HG02870 (cell line): ENCODE measurements at regions not wholly inside any gene's neighbourhood (a gene's known extent, or its start where the extent isn't known, plus 50 kb on each side); places are given as distances from the start of the nearest gene placed in this dataset.
"Not testable (repeated sequence)": the region's sequence is repeated elsewhere in the genome, so short reads cannot be mapped to it uniquely, and the experiment has no call there.

Experiments
- ATAC-seq: cut with Tn5 transposase; IDR thresholded peaks from one replicate; pipeline ENCODE4 v1.9.1; 2021; ENCODE audit warnings: mild to moderate bottlenecking, moderate library complexity; ENCODE audit not compliant: unreplicated experiment

DNA sequence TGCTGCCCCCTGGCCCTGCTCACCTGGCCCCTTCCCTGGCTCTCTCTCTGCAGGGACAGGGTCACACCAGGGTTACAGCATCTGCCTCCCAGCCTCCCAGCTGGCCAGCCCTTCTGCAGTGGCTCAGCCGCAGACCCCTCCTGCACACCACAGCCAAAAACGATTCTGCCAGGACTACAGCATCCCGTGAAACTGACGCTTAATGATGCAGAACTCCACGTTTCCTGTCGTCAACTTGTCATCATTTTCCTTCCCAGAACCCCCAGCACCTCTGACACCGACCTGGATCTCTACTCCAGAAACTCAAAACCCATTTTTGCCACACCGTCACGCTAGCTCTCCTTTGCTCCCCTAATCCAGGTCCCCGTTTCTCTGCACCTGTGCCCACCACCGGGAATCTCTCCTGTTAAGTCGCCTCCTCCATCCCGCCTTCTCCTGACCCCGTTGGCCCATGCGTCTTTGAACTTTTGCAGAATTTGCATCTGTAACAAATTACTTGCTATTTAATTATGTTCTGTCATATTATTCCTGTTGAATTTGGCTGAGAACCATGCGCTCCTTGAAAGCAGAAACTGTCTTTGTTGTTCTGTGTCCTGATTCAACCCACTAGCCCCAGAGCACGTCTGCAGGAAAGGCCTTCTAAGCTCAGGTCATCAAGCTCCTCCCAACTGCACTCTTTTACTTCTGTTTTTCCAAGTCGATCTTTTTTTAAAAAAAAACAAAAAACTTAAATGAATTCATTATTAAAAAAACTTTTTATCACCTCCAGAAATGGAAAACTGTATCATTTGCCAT lies 173.2 kb upstream of the COPS8 start:
- no peak for ATAC-seq

DNA sequence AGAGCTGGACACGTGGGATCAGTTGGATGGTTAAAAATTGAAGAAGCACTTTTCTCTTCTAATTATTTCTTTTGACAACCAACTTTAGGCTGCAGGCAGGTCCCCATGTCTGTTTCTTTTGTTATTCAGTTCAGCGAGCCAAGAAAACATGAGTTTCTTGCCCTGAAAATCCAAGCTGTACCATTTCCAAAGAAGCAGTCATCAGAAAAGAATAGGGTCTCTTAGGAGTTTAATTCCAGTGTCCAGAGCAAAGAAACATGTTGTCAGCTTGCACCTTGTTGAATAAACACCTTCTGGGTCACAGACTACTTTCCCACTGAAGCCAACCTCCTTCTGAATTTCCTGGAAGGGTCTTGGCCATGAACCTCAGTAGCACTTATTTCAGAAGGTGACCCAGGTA lies 170.5 kb upstream of the COPS8 start:
- ATAC-seq = no peak

DNA sequence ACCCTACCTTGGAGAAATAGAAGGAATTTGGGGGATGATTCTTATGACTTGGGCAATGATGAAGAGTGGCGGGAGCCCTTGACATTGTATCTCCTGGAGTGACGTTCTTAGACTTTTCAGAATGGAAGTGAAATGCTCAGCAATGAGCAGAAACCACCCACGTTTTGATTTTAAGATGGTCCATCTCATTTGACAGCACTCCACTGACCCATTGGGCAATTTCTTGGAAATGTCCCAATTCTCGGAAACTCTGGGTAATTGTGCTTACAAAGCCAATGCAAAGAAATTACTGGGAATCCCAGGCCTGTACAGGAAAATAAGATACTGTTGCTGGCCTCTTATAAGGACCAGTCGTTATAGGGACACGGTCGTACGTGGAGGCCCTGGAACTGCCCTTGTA lies 170.0 kb upstream of the COPS8 start:
- ATAC-seq = no peak

DNA sequence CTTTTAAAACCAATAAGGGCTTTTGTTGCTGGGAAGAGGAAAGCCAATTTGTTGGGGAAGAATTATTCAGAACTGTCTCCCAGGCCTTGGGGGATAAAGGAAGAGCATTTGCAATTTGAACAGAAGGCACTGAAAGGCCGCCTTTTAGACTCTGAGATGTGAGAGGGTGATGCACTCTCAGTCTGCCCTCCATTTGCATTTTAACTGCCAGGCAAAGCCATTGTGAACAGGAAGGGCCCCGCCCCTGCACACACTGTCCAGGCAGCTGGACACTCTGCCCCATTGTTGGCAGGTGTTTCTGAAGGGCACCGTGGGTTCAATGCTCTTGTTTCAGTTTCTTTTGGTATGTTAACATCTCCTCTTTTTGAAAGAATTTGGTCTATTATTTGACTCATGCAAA lies 169.5 kb upstream of the COPS8 start:
- ATAC-seq = no peak

DNA sequence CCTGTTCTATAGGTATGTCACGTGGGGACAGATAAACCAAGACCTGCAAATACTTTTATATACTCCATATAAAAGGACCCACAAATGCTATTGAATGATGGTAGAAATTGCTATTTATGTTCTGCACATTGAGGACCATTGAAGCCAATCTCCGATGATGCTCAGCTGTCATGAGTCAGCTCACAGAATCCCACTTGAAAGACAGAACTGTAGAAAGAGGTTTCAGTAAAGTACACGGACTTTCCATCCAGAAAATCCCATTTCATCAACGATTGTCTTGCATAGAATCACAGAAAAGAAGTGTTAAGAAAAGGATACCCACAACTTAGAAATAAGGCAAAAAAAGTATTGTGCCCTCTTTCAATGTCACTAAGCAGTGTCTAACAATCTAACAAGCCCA lies 169.0 kb upstream of the COPS8 start:
- no peak for ATAC-seq

DNA sequence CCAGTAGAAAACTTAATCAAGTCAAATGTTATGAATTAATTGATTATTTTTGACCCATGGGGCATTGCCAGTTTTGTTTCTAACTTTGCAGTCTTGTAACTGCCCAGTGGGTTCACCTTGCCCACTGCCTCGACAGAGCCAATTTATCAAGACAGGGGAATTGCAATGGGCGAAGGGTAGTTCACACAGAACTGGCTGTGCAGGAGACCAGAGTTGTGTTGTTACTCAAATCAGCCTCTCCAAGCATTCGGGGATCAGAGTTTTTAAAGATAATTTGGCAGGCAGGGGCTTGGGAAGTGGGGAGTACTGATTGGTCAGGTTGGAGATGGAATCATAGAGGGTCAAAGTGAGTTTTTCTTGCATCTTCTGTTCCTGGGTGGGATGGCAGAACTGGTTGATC lies 168.5 kb upstream of the COPS8 start:
- ATAC-seq = no peak

DNA sequence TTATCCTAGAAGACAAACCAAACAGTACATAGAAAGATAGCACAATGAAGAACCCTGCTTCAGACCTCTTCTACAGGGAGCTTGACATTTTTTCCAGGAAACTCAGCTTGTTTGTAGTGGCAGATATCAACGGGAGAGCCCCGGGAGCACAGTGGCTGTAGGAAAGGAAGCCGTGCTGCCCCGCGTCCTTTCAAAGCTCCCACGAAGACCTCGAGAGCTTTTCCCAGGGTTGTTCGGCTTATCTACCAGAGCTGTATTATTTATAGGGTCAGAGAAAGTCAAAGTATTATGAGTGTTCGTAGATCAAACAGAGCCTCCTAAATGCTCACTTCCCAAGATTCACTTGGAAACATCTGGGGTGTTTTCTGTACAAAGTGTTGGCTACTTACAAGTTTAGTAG lies 167.1 kb upstream of the COPS8 start:
- ATAC-seq = no peak

DNA sequence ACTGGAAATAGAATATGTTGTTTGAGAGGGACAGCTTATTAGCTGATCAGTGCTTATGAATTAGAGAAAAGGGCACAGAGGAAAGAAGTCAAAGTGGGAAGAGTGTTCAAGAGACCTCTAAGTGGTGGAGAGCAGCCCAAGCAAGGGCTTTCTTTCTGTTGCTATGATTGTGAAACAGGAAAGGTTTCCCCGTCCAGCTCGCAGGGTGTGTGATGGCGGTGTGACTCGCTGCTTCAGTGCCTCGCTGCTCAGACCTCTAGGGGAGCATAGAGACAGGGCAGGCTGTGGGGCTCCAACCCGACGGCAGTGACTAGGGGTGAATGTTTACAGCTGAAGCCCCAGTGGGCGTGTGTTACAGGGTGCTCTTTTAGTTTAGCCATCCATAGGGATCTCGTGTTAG lies 166.5 kb upstream of the COPS8 start:
- no peak for ATAC-seq

DNA sequence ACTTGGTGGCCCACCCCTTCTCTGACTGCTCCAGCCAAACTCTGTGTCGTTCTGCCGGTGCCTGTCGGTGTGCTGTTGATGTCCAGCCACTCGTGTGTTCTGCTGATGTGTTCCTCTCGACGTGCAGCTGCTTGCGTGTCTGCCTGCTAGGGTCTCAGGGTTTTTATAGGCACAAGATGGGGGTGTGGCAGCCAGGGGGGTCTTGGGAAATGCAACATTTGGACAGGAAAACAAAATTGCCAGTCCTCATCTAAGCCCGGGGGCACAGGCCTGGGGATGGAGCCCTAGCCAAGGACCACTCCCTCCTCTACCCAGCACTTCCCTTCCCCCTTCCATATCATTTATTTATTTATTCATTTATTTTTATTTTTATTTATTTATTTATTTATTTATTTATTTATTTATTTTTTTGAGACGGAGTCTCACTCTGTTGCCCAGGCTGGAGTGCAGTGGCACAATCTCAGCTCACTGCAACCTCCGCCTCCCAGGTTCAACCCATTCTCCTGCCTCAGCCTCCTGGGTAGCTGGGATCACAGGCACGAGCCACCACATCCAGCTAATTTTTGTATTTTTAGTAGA lies 165.8 kb upstream of the COPS8 start:
- ATAC-seq = not testable (repeated sequence)

DNA sequence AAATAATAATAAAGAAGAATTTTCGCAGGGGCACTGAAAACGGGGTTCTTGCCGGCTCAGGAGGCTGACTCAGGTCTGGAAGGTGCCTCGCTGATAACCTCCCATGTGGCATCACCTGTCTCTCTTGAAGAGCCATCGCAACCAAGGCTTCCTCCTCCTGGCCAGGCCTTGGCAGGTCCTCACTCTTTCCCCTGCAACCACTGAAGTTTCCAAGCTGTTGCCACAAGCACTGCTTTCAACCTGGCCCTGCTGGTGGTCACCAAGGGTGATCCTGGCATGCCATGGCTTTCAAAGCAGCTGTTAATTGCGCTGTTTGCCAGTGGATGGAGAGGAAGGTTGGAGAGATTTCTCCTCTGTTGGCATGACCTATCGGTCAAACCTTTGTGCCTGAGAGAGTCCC lies 163.6 kb upstream of the COPS8 start:
- ATAC-seq = no peak

DNA sequence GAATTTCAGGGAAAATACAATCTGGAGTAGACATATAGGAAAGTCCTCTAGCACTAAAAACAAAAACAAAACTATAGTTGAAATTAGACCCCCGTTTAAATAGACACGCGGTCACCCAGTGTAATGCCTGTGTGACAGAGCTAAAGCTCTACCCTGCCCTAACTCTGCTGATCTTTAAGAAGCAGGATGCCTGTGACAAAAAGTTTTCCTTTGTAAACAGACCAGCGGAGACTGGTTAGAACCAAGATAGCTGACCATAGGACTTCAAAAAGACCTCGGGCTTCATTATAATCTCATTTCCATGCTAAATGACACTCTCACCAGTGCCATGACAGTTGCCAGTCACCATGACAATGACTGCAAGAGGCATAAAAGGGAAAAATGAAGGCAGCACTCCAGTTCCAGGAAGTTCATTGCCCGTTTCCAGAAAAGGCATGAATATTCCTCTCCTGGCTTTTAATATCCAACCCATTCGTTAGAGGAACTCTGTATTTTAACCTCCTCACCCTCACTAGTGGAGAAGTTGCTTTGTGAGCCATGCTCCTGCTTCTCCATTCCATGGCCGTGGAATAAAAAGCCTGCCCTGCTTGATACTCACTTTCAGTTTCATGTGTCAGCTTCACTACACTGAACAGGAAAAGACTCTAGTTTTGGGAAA lies 157.2 kb upstream of the COPS8 start:
- ATAC-seq = no peak

DNA sequence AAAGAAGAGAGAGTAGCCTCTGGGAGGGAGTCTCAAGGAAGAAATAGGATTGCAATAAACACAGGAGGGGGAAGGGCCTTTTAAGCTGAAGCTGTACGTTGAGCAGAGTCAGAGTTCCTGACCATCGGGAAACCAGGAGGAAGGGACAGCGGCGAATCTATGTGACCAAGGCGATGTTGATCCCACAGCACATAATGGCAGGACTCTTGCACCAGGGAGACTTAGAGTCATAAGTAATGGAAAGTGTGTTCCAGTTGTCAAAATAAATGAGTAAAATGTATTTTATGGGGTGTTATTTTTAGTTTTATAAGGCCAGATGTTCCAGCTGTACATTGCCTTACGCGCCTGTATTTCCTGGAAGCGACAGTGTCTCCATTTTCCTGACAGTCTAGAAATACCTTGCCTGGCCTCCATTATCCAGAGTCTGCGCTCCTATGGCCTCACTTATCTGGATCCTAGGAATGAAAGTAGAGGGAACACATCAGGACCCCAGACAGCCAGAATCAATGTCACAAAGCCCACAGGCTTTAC lies 152.8 kb upstream of the COPS8 start:
- ATAC-seq = no peak

DNA sequence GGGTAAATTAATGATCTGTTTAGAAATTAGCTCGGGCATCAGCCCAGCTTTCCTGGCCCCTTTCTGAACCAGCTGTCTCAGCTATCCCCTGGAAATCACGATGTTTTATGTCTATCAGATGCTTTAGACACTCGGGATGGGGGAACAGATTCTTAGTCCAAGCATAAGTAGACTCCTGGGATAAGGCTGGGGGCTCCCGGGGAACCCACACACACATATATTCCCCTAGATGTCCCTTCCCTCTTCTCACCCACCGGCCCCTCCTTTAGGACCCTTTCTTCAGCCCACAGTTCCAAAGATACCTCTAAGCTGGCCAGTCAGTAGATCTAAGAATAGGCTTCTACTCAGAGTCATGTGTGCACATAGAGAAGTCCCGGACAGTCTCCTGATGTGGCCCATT lies 151.5 kb upstream of the COPS8 start:
- ATAC-seq = no peak

DNA sequence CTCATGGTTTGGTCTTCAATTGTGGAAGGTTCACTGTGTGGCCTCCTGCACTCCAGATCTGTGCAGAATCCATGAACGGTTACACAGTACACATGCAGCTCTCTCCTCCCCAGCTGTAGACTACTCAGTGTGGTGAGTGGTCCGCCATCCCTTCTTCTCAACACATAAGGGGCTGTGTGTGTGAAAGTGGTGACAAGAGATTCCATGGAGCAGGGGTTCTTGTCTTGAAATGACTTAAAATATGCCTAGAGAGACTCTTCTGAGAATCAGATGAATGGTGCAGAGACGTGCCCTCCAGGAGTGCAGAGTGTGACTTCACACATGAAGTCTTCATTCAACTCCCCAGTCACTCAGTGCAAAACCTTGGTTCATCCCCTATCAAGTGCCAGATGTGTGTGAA lies 151.0 kb upstream of the COPS8 start:
- no peak for ATAC-seq

DNA sequence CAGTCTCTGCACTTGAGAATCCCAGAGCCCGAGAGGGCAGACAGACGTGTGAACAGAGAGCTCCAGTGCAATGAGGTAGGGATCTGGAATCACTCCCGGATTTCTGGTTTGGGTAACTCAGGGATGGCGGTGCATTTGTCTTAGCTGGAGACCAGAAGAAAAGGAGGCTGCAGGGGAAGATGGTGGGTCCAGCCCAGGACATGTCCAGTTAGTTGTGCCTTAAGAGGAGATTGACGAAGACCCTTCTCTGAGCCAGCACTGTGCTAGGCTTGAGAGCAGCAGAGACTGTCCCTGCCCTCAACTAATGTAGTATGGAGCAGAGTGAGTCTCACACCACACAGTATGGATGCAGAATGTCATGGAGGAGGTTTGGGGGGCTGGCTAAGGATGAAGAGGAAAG lies 150.6 kb upstream of the COPS8 start:
- ATAC-seq = no peak

DNA sequence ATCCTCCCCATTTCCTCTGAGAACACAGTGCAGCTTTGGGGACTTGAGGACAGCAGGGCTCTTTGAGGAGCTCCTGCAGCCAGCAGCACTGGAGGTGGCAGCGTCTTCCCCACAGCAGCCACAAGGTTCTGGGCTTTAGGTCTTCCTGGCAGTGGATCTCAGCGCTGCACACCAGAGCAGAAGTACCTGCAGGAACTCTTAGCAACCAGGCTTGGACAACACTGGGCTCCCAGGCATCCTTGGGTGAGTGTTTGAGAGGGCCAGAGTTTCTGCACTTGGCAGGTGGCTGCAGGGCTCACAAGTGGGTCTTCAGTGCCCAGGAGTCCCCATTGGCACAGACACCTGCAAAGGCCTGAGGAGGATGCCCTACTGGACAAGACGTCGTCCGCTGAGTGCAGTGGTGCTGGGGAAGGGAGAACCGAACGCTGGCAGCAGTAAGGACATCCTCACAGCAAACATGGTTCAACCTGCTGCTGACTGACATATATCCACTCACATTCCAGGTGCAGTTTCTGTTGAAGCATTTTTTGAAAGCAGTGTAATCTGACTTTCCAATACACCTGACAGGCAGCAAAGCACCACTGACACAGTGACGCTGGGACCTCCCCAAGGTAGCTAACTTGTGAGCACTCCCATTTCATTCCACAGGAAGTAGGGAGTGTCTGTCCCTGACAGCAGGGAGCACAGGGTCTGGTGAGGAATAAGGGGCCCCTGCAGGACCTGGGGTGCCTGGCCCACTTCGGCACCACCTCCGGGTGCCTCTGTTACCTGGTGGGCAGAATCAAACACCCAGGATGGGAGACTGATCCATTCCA lies 149.9 kb upstream of the COPS8 start:
- ATAC-seq = no peak

DNA sequence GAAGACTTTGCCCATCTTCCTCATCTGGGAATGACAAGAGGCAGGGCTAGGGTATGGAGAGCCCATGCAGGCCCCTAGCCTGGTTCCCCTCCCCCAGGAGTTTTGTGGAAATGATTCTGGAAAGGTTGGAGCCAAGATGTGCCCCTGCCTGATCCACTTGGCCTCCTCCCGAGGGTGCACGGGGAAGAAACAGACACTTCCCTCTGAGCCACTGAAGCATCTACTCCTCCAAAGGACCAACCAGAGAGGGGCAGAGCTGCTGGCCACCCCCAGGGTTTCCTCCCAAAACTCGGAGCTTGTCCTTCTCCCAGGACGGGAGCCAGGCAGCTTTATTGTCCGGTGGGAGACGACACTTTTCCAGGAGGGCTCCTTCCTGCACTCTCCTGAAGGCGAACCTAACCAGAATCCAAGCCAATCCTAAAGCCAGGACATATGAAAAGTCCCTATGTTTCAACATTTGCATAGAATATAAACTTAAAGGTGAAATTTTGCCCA lies 149.2 kb upstream of the COPS8 start:
- ATAC-seq = no peak

DNA sequence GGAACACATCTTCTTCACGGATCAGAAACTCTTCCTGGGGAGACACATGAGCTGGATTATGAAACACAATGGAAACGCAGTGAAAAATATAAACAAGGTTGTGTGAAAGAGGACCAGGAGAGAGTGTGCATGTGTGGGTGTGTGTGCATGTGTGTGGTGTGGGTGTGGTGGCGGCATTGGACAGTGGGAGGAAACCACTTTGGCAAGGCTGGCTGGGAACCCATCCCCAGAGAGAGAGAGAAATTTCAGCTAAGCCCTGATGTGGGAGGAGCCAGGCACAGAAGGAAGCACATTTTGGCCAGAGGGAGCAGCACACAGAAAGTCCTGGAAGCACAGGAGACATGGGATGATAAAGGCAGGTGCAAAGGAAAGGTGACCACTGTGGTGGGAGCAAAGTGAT lies 147.6 kb upstream of the COPS8 start:
- no peak for ATAC-seq

DNA sequence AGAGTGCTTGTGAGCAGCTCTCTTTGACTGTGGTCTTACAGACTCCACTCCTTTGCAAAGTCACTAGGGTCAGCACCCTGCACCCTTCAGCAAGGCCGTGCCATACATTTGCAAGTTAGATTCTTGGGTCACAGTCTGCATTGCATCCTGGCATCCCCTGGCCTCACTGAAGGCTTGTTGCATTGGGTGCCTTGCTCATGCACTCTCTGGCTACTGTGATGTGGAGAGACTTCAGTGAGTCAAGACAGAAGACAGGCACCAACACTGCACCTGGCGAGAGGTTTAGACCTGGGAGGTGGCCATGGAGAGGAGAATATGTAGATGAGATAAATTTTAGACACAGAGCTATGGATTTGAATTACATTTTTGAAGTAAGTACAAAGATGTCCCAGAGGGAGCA lies 146.4 kb upstream of the COPS8 start:
- no peak for ATAC-seq

DNA sequence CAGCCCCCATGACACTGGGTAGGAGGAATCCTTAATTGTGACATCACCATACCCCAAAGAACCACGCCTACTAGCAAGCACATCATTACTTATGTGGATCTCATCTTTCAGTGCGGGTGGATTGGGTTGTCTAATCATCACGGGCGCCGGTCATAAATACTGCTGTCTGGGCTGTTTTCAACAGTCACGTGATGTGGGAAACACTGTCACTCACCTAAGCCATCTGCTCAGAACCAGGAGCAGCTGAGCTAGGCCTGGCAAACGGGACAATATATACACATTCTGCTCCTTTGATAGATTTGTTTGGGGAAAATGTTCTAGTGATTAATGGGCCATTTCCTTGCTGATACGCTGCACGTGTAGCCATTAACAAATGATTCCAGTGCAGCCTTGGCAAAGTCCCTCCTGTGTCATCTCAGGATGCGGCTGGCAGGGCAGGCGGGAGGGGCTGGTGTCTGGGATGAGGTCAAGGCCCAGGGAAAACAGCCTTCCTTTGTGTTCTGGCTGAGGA lies 145.9 kb upstream of the COPS8 start:
- no peak for ATAC-seq

DNA sequence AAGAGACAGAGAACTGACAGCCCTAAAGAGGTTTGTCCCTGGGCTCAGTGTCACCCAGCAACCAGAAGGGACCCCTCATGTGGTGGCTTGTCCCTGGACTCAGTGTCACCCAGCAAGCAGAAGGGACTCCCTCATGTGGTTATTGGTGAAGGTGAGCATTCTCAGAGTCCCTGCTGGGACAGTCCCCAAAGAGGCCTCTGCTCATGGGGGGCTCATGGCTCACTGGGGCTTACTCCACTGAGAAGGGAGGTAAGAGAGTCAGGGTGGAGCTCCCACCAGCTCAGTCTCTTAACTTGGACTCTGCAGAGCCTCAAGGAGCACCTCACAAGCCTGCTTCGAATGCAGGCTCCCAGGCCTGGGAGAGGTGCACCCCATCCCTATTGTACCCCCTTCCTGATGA lies 145.2 kb upstream of the COPS8 start:
- ATAC-seq = no peak
